NCI-H446 treated with DMSO at 0.1 percent for 48 hours (cell line): ENCODE measurements at regions not wholly inside any gene's neighbourhood (a gene's known extent, or its start where the extent isn't known, plus 50 kb on each side); places are given as distances from the start of the nearest gene placed in this dataset.

ENCODE experiments used
- DNase-seq: peaks from one replicate; lab custom pipeline; 2025; lab: John Stamatoyannopoulos, UW

DNA sequence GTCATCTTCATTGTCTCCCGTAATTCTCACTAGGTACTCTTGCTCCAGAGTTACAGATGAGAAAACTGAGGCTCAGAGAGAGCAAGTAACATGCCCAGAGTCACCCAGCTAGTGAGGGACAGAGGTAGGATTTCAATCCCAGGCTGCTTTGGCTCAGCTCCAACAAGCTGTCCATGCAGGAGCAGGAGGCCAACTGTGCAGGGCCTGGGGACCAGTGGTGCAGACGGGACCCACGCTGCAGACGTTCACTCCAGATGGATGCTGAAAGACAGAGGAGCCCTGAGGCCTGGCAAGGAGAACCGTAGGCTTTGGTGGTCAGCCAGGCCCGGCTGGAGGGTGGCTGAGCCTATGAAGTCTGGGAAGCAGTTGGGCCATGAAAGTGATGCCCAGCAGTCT is 102.6 kb downstream of the MCFD2 start:
- peak; percentile 86 for DNase-seq
